Keratinocyte (primary cell): ENCODE measurements at regions not wholly inside any gene's neighbourhood (a gene's known extent, or its start where the extent isn't known, plus 50 kb on each side); places are given as distances from the start of the nearest gene placed in this dataset.

Experiments used
- DNase-seq: peaks from one replicate; pipeline ENCODE4 v3.0.0-alpha.2; 2011; ENCODE audit warnings: low read depth, missing footprints, low spot score
- FAIRE-seq: peaks from 2 replicates; lab custom pipeline; 2011; peaks lifted over from hg19 to GRCh38; lab: Jason Lieb, UNC
- H2AFZ ChIP-seq: 2 replicates; pipeline ENCODE4 v1.6.0; 2012; ENCODE audit warnings: low read length, control low read depth, inconsistent platforms; ENCODE audit not compliant: control insufficient read depth
- H3K27ac ChIP-seq: 2 replicates; pipeline ENCODE4 v1.5.1; 2011; ENCODE audit warnings: low read length; ENCODE audit not compliant: control insufficient read depth, insufficient read depth
- H3K27me3 ChIP-seq: 3 replicates; pipeline ENCODE4 v1.6.0; 2011; ENCODE audit warnings: low read length; ENCODE audit not compliant: control insufficient read depth, insufficient read depth; ENCODE audit errors: extremely low read depth
- H3K36me3 ChIP-seq, 2 experiments: 2 replicates in 1 of 2; 3 replicates in 1 of 2; pipeline ENCODE4 v1.5.1; 2011; ENCODE audit warnings: low read length in 2 of 2, mild to moderate bottlenecking in 1 of 2; ENCODE audit not compliant: control insufficient read depth in 2 of 2, insufficient read depth in 2 of 2; ENCODE audit errors: extremely low read depth in 1 of 2
- H3K4me1 ChIP-seq: 3 replicates; pipeline ENCODE4 v1.5.1; 2011; ENCODE audit warnings: low read length; ENCODE audit not compliant: control insufficient read depth, insufficient read depth; ENCODE audit errors: extremely low read depth
- H3K4me2 ChIP-seq: 3 replicates; pipeline ENCODE4 v1.6.0; 2011; ENCODE audit warnings: low read depth, low read length; ENCODE audit not compliant: control insufficient read depth, insufficient read depth; ENCODE audit errors: extremely low read depth
- H3K4me3 ChIP-seq, 3 experiments: fragments of 200-600 bp in 1 of 3; sonication (generic) in 1 of 3; 2 replicates in 2 of 3; 3 replicates in 1 of 3; pipeline ENCODE4 v1.5.1; 2011 to 2016; ENCODE audit warnings: low read length in 3 of 3, mild to moderate bottlenecking in 3 of 3, control low read depth in 2 of 3, inconsistent platforms in 1 of 3, low read depth in 1 of 3, mixed read lengths in 1 of 3, mixed run types in 1 of 3, moderate library complexity in 1 of 3; ENCODE audit not compliant: control insufficient read depth in 2 of 3, insufficient read depth in 2 of 3; ENCODE audit errors: extremely low read depth in 1 of 3
- H3K79me2 ChIP-seq: 2 replicates; pipeline ENCODE4 v1.6.0; 2012; ENCODE audit warnings: low read length; ENCODE audit not compliant: control insufficient read depth, insufficient read depth
- H3K9ac ChIP-seq: 3 replicates; pipeline ENCODE4 v1.6.0; 2011; ENCODE audit warnings: low read length; ENCODE audit not compliant: control insufficient read depth, insufficient read depth; ENCODE audit errors: extremely low read depth
- H3K9me1 ChIP-seq: 3 replicates; pipeline ENCODE4 v1.6.0; 2011; ENCODE audit warnings: low read length; ENCODE audit not compliant: control insufficient read depth, insufficient read depth; ENCODE audit errors: extremely low read depth
- H3K9me3 ChIP-seq: 2 replicates; pipeline ENCODE4 v1.5.1; 2012; ENCODE audit warnings: low read depth, low read length; ENCODE audit not compliant: control insufficient read depth
- H4K20me1 ChIP-seq: 3 replicates; pipeline ENCODE4 v1.6.0; 2011; ENCODE audit warnings: low read length; ENCODE audit not compliant: control insufficient read depth, insufficient read depth; ENCODE audit errors: extremely low read depth
- EZH2 ChIP-seq: IDR thresholded peaks from one replicate; pipeline ENCODE4 v1.6.1; 2012; ENCODE audit warnings: inconsistent platforms, mild to moderate bottlenecking, low read length, moderate library complexity
- dilution Hi-C: fragments of 300-500 bp; cut with MboI; formaldehyde crosslinking; loops from one replicate; pipeline ENCODE4 v1.7.0; 2020; ENCODE audit warnings: low sequenced_read_pairs; ENCODE audit not compliant: extremely low pct_ligation_motif_present
- TF ChIP-seq, protein P1 (sequence below), 3 experiments: IDR thresholded peaks in 1 of 3; conservative IDR thresholded peaks in 1 of 3; optimal IDR thresholded peaks in 1 of 3; 2 replicates in 2 of 3; 3 replicates in 1 of 3; pipeline versions ENCODE3 to v1.5.1; 2011; ENCODE audit warnings: low read length in 3 of 3, mild to moderate bottlenecking in 3 of 3, moderate library complexity in 2 of 3, control low read depth in 1 of 3, inconsistent platforms in 1 of 3; ENCODE audit not compliant: insufficient read depth in 2 of 3; ENCODE audit errors: extremely low read depth in 1 of 3

- H3K36me3 ChIP-seq, result no peaks in the 10 kb centered on the region
- dilution Hi-C loops, result no loop called here
- no peak for FAIRE-seq
- H3K27ac ChIP-seq, result no peak overlapping the region
- TF ChIP-seq EZH2, result no peak
- TF ChIP-seq, protein P1, sequence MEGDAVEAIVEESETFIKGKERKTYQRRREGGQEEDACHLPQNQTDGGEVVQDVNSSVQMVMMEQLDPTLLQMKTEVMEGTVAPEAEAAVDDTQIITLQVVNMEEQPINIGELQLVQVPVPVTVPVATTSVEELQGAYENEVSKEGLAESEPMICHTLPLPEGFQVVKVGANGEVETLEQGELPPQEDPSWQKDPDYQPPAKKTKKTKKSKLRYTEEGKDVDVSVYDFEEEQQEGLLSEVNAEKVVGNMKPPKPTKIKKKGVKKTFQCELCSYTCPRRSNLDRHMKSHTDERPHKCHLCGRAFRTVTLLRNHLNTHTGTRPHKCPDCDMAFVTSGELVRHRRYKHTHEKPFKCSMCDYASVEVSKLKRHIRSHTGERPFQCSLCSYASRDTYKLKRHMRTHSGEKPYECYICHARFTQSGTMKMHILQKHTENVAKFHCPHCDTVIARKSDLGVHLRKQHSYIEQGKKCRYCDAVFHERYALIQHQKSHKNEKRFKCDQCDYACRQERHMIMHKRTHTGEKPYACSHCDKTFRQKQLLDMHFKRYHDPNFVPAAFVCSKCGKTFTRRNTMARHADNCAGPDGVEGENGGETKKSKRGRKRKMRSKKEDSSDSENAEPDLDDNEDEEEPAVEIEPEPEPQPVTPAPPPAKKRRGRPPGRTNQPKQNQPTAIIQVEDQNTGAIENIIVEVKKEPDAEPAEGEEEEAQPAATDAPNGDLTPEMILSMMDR (optimal IDR thresholded peaks at IDR 0.05 in 1 of 3, IDR thresholded peaks at IDR 0.05 in 1 of 3, conservative IDR thresholded peaks at IDR 0.05 in 1 of 3; ENCODE audit: extremely low read depth in 1 of 3, insufficient read depth in 2 of 3, low read length in 3 of 3), result no peak
- no peaks in the 10 kb centered on the region for H3K4me1 ChIP-seq
- H3K9ac ChIP-seq, result no peak overlapping the region
- H3K27me3 ChIP-seq, result no peaks in the 10 kb centered on the region
- no peak overlapping the region for H2AFZ ChIP-seq
- H4K20me1 ChIP-seq, result no peaks in the 10 kb centered on the region
- DNase-seq, result no peak
- H3K4me2 ChIP-seq, result no peak overlapping the region
- no peaks in the 10 kb centered on the region for H3K9me1 ChIP-seq
- no peak overlapping the region for H3K4me3 ChIP-seq
- H3K79me2 ChIP-seq, result no peaks in the 10 kb centered on the region
- no peaks in the 10 kb centered on the region for H3K9me3 ChIP-seq
Observed at GRCh38 chr12:115094163-115094816, 410.3 kb upstream of the TBX3 start.

DNA sequence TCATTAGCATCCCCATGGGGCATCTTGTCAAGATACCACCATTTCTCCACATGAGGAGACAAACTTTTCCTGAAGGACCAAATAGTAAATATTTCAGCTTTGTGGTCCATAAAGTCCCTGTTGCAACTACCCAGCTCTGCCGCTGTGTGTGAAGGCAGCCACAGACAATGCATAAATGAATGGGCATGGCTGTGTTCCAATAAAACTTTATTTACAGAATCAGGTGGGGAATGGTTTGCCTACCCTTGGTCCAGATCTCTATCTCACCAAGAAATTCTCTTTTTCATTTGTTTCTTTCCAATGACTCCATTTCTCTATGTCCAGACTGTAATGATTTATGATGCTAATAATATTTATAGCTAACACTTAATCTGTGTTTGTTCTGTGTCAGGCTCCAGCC lies 409.3 kb upstream of the TBX3 start:
- Histone ChIP-seq H3K36me3 (no peaks in the 10 kb centered on the region), H3K79me2 (no peaks in the 10 kb centered on the region), H3K4me3 (no peak overlapping the region), H3K9me3 (no peaks in the 10 kb centered on the region), H3K4me2 (no peak overlapping the region), H3K4me1 (no peaks in the 10 kb centered on the region), H3K9ac (no peak overlapping the region), H3K27ac (no peak overlapping the region), H2AFZ (no peak overlapping the region), H3K27me3 (no peaks in the 10 kb centered on the region), H3K9me1 (no peaks in the 10 kb centered on the region), H4K20me1 (no peaks in the 10 kb centered on the region)
- FAIRE-seq, result no peak
- DNase-seq, result no peak
- TF ChIP-seq, protein P1 (optimal IDR thresholded peaks at IDR 0.05 in 1 of 3, IDR thresholded peaks at IDR 0.05 in 1 of 3, conservative IDR thresholded peaks at IDR 0.05 in 1 of 3; ENCODE audit: extremely low read depth in 1 of 3, insufficient read depth in 2 of 3, low read length in 3 of 3), result no peak
- dilution Hi-C loops, result no loop called here
